H9 (cell line): ENCODE measurements at regions not wholly inside any gene's neighbourhood (a gene's known extent, or its start where the extent isn't known, plus 50 kb on each side); places are given as distances from the start of the nearest gene placed in this dataset.

Experiments used
- DNase-seq: peaks from one replicate; pipeline ENCODE4 v3.0.0-alpha.2; 2017
- H2AFZ ChIP-seq: one replicate; pipeline ENCODE4 v1.6.1; 2013; ENCODE audit warnings: mild to moderate bottlenecking, low read length, control low read depth, moderate library complexity
- H2AK5ac ChIP-seq: 2 replicates; pipeline ENCODE4 v1.6.1; 2013; ENCODE audit warnings: low read length, control low read depth, mixed read lengths; ENCODE audit not compliant: insufficient read length
- H2BK120ac ChIP-seq: one replicate; pipeline ENCODE4 v1.6.1; 2013; ENCODE audit warnings: low read depth, mild to moderate bottlenecking, low read length, control low read depth, inconsistent platforms; ENCODE audit not compliant: poor library complexity, severe bottlenecking
- H2BK12ac ChIP-seq: 2 replicates; pipeline ENCODE4 v1.6.1; 2013; ENCODE audit warnings: low read length, control low read depth, mixed read lengths, low read depth; ENCODE audit not compliant: insufficient read length
- H2BK15ac ChIP-seq: 2 replicates; pipeline ENCODE4 v1.6.1; 2013; ENCODE audit warnings: low read depth, low read length, control low read depth
- H2BK20ac ChIP-seq: one replicate; pipeline ENCODE4 v1.6.1; 2013; ENCODE audit warnings: low read depth, mild to moderate bottlenecking, low read length, control low read depth, inconsistent platforms; ENCODE audit not compliant: poor library complexity, severe bottlenecking
- H2BK5ac ChIP-seq: 2 replicates; pipeline ENCODE4 v1.6.1; 2013; ENCODE audit warnings: low read length, control low read depth, mixed read lengths; ENCODE audit not compliant: insufficient read length
- H3K14ac ChIP-seq: 2 replicates; pipeline ENCODE4 v1.6.1; 2013; ENCODE audit warnings: low read length, control low read depth; ENCODE audit not compliant: insufficient read depth
- H3K18ac ChIP-seq: 2 replicates; pipeline ENCODE4 v1.6.1; 2013; ENCODE audit warnings: low read depth, mild to moderate bottlenecking, mixed read lengths, low read length, control low read depth; ENCODE audit not compliant: insufficient read length
- H3K23ac ChIP-seq: 2 replicates; pipeline ENCODE4 v1.6.1; 2013; ENCODE audit warnings: low read length, control low read depth, mixed read lengths, low read depth; ENCODE audit not compliant: insufficient read length
- H3K23me2 ChIP-seq: 2 replicates; pipeline ENCODE4 v1.6.1; 2013; ENCODE audit warnings: low read depth, mild to moderate bottlenecking, mixed read lengths, low read length, control low read depth; ENCODE audit not compliant: insufficient read length, poor library complexity, severe bottlenecking
- H3K27ac ChIP-seq: 2 replicates; pipeline ENCODE4 v1.5.1; 2013; ENCODE audit warnings: low read length, control low read depth, mixed read lengths, low read depth; ENCODE audit not compliant: insufficient read length
- H3K27me3 ChIP-seq: 2 replicates; pipeline ENCODE4 v1.6.1; 2013; ENCODE audit warnings: low read length, control low read depth, inconsistent platforms; ENCODE audit not compliant: insufficient read depth
- H3K4ac ChIP-seq: 2 replicates; pipeline ENCODE4 v1.6.1; 2013; ENCODE audit warnings: low read depth, mild to moderate bottlenecking, control low read depth, inconsistent platforms, low read length, moderate library complexity
- H3K4me1 ChIP-seq: 2 replicates; pipeline ENCODE4 v1.6.1; 2013; ENCODE audit warnings: low read length, control low read depth, inconsistent platforms; ENCODE audit not compliant: insufficient read depth
- H3K4me2 ChIP-seq: 2 replicates; pipeline ENCODE4 v1.6.1; 2013; ENCODE audit warnings: low read length, control low read depth, mixed read lengths; ENCODE audit not compliant: insufficient read length, insufficient read depth
- H3K56ac ChIP-seq: 2 replicates; pipeline ENCODE4 v1.6.1; 2013; ENCODE audit warnings: low read depth, mild to moderate bottlenecking, mixed read lengths, low read length, control low read depth; ENCODE audit not compliant: insufficient read length
- H3K79me1 ChIP-seq: 2 replicates; pipeline ENCODE4 v1.6.1; 2013; ENCODE audit warnings: low read depth, mild to moderate bottlenecking, moderate library complexity, low read length, control low read depth, inconsistent platforms; ENCODE audit not compliant: insufficient read depth, poor library complexity, severe bottlenecking
- H3K79me2 ChIP-seq: 2 replicates; pipeline ENCODE4 v1.6.1; 2013; ENCODE audit warnings: low read length, control low read depth, inconsistent platforms; ENCODE audit not compliant: insufficient read depth
- H3K9ac ChIP-seq: 2 replicates; pipeline ENCODE4 v1.6.1; 2013; ENCODE audit warnings: low read length, control low read depth, mixed read lengths; ENCODE audit not compliant: insufficient read length; ENCODE audit errors: extremely low read depth
- H3K9me3 ChIP-seq: one replicate; pipeline ENCODE4 v1.6.1; 2013; ENCODE audit warnings: low read depth, low read length, inconsistent platforms; ENCODE audit not compliant: control insufficient read depth
- H3T11ph ChIP-seq: one replicate; pipeline ENCODE4 v1.6.1; 2013; ENCODE audit warnings: mild to moderate bottlenecking, low read length, control low read depth, inconsistent platforms
- H4K20me1 ChIP-seq: one replicate; pipeline ENCODE4 v1.6.1; 2013; ENCODE audit not compliant: control insufficient read depth, insufficient read length, insufficient read depth
- H4K5ac ChIP-seq: 2 replicates; pipeline ENCODE4 v1.6.1; 2013; ENCODE audit warnings: low read depth, mild to moderate bottlenecking, mixed read lengths, low read length, control low read depth; ENCODE audit not compliant: insufficient read length
- H4K8ac ChIP-seq: replicated peaks from 2 replicates; pipeline ENCODE4 v1.6.1; 2013; ENCODE audit warnings: low read length, control low read depth, mixed read lengths, low read depth; ENCODE audit not compliant: insufficient read length
- H4K91ac ChIP-seq: 2 replicates; pipeline ENCODE4 v1.6.1; 2013; ENCODE audit warnings: low read depth, mild to moderate bottlenecking, moderate library complexity, mixed read lengths, low read length, control low read depth; ENCODE audit not compliant: insufficient read length
- H3K27ac Mint-ChIP-seq, 3 experiments: 2 replicates in 2 of 3; 3 replicates in 1 of 3; pipeline ENCODE4 v1.8.0; 2020 to 2021; ENCODE audit warnings: mixed read lengths in 3 of 3, mild to moderate bottlenecking in 1 of 3, moderate library complexity in 1 of 3
- H3K27me3 Mint-ChIP-seq: 2 replicates; pipeline ENCODE4 v1.8.0; 2021; ENCODE audit warnings: low read depth, mild to moderate bottlenecking, moderate library complexity, mixed read lengths
- H3K36me3 Mint-ChIP-seq, 3 experiments: 2 replicates in 2 of 3; 3 replicates in 1 of 3; pipeline ENCODE4 v1.8.0; 2020 to 2021; ENCODE audit warnings: low read depth in 3 of 3, mixed read lengths in 3 of 3; ENCODE audit not compliant: insufficient read depth in 1 of 3
- H3K4me1 Mint-ChIP-seq, 2 experiments: 2 replicates each; pipeline ENCODE4 v1.8.0; 2020; ENCODE audit warnings: mixed read lengths in 2 of 2
- H3K4me3 Mint-ChIP-seq, 2 experiments: 2 replicates in 1 of 2; 3 replicates in 1 of 2; pipeline ENCODE4 v1.8.0; 2020 to 2021; ENCODE audit warnings: mild to moderate bottlenecking in 2 of 2, mixed read lengths in 2 of 2, moderate library complexity in 1 of 2
- H3K9me3 Mint-ChIP-seq, 2 experiments: 2 replicates in 1 of 2; 3 replicates in 1 of 2; pipeline ENCODE4 v1.8.0; 2020; ENCODE audit warnings: mild to moderate bottlenecking in 2 of 2, mixed read lengths in 2 of 2, moderate library complexity in 1 of 2
- WGBS: extraction: QIAGEN DNeasy Blood & Tissue Kit; methylation state at CpG from one replicate; pipeline ENCODE4 v1.1.7; 2013; ENCODE audit warnings: missing lambda C conversion rate, low lambda C conversion rate, mixed read lengths; ENCODE audit not compliant: insufficient read length; ENCODE audit errors: extremely low coverage; 5-methylcytosine and 5-hydroxymethylcytosine counted together
- TF ChIP-seq, protein P1 (sequence below): fragments of 200-600 bp; sonication (generic); conservative IDR thresholded peaks from 3 replicates; pipeline ENCODE4 v1.8.0; 2021; ENCODE audit warnings: antibody characterized with exemption, mild to moderate bottlenecking

DNA sequence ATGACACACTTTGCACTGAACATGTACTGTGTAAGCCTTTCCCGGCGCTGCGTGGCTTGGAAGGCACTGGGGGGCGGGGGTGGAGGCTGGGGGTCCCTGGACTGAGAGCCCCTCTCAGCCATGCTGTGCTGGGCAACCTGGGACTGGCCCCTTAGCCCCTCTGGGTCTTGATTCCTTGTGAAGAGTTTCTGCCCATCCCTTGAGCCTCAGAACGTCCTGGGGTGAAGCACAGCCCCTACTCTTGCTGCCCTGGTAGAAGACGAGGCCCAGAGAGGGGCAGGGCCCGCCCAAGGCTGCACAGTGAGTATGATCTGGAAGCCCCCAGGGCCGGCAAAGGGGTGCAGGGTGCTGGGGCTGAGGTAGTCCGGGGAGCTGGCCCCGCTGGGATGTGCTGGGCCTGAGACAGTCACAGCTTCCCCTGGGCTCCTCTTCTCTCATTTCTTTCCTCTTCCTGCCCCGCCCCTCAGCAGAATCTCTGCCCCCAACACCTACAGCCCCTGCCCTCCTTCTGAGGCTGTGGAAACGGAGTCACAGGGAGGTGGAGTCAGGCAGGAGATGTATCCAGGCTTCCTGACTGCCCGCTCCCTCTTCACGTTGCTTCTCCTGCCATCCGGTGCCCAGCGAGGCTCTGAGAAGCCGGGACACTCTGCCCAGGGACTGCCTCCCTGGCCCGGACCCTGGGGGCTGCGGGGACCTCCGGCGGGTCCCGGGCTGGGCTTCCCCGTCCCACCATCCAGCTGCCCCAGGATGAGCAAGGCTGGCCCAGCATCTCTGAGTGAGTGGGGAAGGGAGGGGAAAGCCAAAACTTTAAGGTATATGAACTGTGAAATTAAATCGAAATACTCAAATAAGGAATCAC, 60.5 kb downstream of the UNCX start:
- Histone ChIP-seq H3T11ph (no peak overlapping the region), H2AK5ac (no peak overlapping the region), H2BK120ac (no peak overlapping the region), H2BK5ac (no peak overlapping the region), H3K18ac (no peak overlapping the region), H4K91ac (no peak overlapping the region), H2AFZ (no peak overlapping the region), H2BK12ac (no peak overlapping the region), H3K79me1 (no peaks in the 10 kb centered on the region), H3K4me2 (no peak overlapping the region), H3K14ac (no peak overlapping the region; the same call in 1 of the 2 replicates), H3K4ac (no peak overlapping the region), H2BK15ac (no peak overlapping the region), H3K23ac (no peak overlapping the region), H2BK20ac (no peak overlapping the region), H3K23me2 (no peaks in the 10 kb centered on the region), H4K5ac (no peak overlapping the region), H4K20me1 (no peaks in the 10 kb centered on the region), H3K4me1 (no peaks in the 10 kb centered on the region), H3K9me3 (no peaks in the 10 kb centered on the region), H3K56ac (no peak overlapping the region), H3K27ac (no peak overlapping the region), H3K79me2 (no peaks in the 10 kb centered on the region), H3K9ac (no peak overlapping the region), H3K27me3 (no peaks in the 10 kb centered on the region; the same call in 1 of the 2 replicates), H4K8ac (no peak overlapping the region)
- no peak overlapping the region for H3K27ac Mint-ChIP-seq
- no peak for DNase-seq
- H3K4me3 Mint-ChIP-seq = no peak overlapping the region
- peaks cover 36% of the 10 kb centered on the region for H3K27me3 Mint-ChIP-seq
- TF ChIP-seq, protein P1, sequence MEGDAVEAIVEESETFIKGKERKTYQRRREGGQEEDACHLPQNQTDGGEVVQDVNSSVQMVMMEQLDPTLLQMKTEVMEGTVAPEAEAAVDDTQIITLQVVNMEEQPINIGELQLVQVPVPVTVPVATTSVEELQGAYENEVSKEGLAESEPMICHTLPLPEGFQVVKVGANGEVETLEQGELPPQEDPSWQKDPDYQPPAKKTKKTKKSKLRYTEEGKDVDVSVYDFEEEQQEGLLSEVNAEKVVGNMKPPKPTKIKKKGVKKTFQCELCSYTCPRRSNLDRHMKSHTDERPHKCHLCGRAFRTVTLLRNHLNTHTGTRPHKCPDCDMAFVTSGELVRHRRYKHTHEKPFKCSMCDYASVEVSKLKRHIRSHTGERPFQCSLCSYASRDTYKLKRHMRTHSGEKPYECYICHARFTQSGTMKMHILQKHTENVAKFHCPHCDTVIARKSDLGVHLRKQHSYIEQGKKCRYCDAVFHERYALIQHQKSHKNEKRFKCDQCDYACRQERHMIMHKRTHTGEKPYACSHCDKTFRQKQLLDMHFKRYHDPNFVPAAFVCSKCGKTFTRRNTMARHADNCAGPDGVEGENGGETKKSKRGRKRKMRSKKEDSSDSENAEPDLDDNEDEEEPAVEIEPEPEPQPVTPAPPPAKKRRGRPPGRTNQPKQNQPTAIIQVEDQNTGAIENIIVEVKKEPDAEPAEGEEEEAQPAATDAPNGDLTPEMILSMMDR = no peak
- no CpG with 5 or more reads among the region's 24 CpGs for WGBS
- H3K9me3 Mint-ChIP-seq = no peaks in the 10 kb centered on the region
- no peaks in the 10 kb centered on the region for H3K36me3 Mint-ChIP-seq
- H3K4me1 Mint-ChIP-seq = peaks cover 2 to 5% of the 10 kb centered on the region in 2 experiments; a peak in 1 of 4 replicates
